ENCODE measurements at regions not wholly inside any gene's neighbourhood (a gene's known extent, or its start where the extent isn't known, plus 50 kb on each side); places are given as distances from the start of the nearest gene placed in this dataset.

GRCh38 chr6:141259807-141260206 lies 872.9 kb upstream of the GJE1 start:
- H3K4me1 Mint-ChIP-seq = peaks cover 5% of the 10 kb centered on the region
- no peak overlapping the region for H3K4me3 Mint-ChIP-seq
- no peak for DNase-seq
- no peaks in the 10 kb centered on the region for H3K9me3 Mint-ChIP-seq
- H3K36me3 Mint-ChIP-seq = no peaks in the 10 kb centered on the region
- no peaks in the 10 kb centered on the region for H3K27me3 Mint-ChIP-seq
- no peak overlapping the region for H3K27ac Mint-ChIP-seq

GRCh38 chr6:141259091-141259490 lies 873.6 kb upstream of the GJE1 start:
- DNase-seq = no peak
- Mint-ChIP-seq H3K36me3 (no peaks in the 10 kb centered on the region), H3K9me3 (no peaks in the 10 kb centered on the region), H3K4me1 (peaks cover 5% of the 10 kb centered on the region), H3K27me3 (no peaks in the 10 kb centered on the region), H3K27ac (no peak overlapping the region), H3K4me3 (no peak overlapping the region)

- H3K27ac Mint-ChIP-seq = no peak overlapping the region
- H3K4me3 Mint-ChIP-seq = no peak overlapping the region
- H3K9me3 Mint-ChIP-seq = no peaks in the 10 kb centered on the region
- H3K27me3 Mint-ChIP-seq = no peaks in the 10 kb centered on the region
- DNase-seq = no peak
- H3K36me3 Mint-ChIP-seq = no peaks in the 10 kb centered on the region
- peaks cover 5% of the 10 kb centered on the region for H3K4me1 Mint-ChIP-seq
These were observed 874.2 kb upstream of the GJE1 start for GRCh38 chr6:141258516-141258915.

- H3K36me3 Mint-ChIP-seq = no peaks in the 10 kb centered on the region
- no peaks in the 10 kb centered on the region for H3K9me3 Mint-ChIP-seq
- H3K27ac Mint-ChIP-seq = no peak overlapping the region
- peaks cover 7% of the 10 kb centered on the region for H3K4me1 Mint-ChIP-seq
- no peak overlapping the region for H3K4me3 Mint-ChIP-seq
- no peak for DNase-seq
- no peaks in the 10 kb centered on the region for H3K27me3 Mint-ChIP-seq
These were observed 878.4 kb upstream of the GJE1 start for GRCh38 chr6:141254336-141254735.

GRCh38 chr6:141252828-141253608 lies 879.7 kb upstream of the GJE1 start:
- no peaks in the 10 kb centered on the region for H3K9me3 Mint-ChIP-seq

GRCh38 chr6:141251286-141251685 lies 881.4 kb upstream of the GJE1 start:
- no peaks in the 10 kb centered on the region for H3K9me3 Mint-ChIP-seq
- no peak overlapping the region for H3K27ac Mint-ChIP-seq
- H3K27me3 Mint-ChIP-seq = no peaks in the 10 kb centered on the region
- no peaks in the 10 kb centered on the region for H3K36me3 Mint-ChIP-seq
- no peak overlapping the region for H3K4me3 Mint-ChIP-seq
- H3K4me1 Mint-ChIP-seq = peaks cover 3% of the 10 kb centered on the region
- DNase-seq = no peak

More at GRCh38 chr6:141252828-141253608, 879.7 kb upstream of the GJE1 start:
- DNase-seq = no peak
- H3K36me3 Mint-ChIP-seq = no peaks in the 10 kb centered on the region
- no peak overlapping the region for H3K4me3 Mint-ChIP-seq
- no peaks in the 10 kb centered on the region for H3K27me3 Mint-ChIP-seq
- peaks cover 7% of the 10 kb centered on the region for H3K4me1 Mint-ChIP-seq
- H3K27ac Mint-ChIP-seq = no peak overlapping the region

GRCh38 chr6:141248021-141248799 lies 884.5 kb upstream of the GJE1 start:
- no peak for DNase-seq
- Mint-ChIP-seq H3K27me3 (no peaks in the 10 kb centered on the region), H3K4me1 (peaks cover under 1% of the 10 kb centered on the region), H3K4me3 (no peak overlapping the region), H3K9me3 (no peaks in the 10 kb centered on the region), H3K36me3 (no peaks in the 10 kb centered on the region), H3K27ac (no peak overlapping the region)

GRCh38 chr6:141244366-141244765 lies 888.4 kb upstream of the GJE1 start:
- H3K36me3 Mint-ChIP-seq = no peaks in the 10 kb centered on the region
- no peak overlapping the region for H3K4me3 Mint-ChIP-seq
- no peaks in the 10 kb centered on the region for H3K27me3 Mint-ChIP-seq
- no peak for DNase-seq
- H3K4me1 Mint-ChIP-seq = no peaks in the 10 kb centered on the region
- no peaks in the 10 kb centered on the region for H3K9me3 Mint-ChIP-seq
- no peak overlapping the region for H3K27ac Mint-ChIP-seq

- H3K27me3 Mint-ChIP-seq = no peaks in the 10 kb centered on the region
- no peak overlapping the region for H3K27ac Mint-ChIP-seq
- H3K4me3 Mint-ChIP-seq = no peak overlapping the region
- H3K9me3 Mint-ChIP-seq = no peaks in the 10 kb centered on the region
- H3K36me3 Mint-ChIP-seq = no peaks in the 10 kb centered on the region
- no peaks in the 10 kb centered on the region for H3K4me1 Mint-ChIP-seq
- DNase-seq = no peak
These were observed 889.8 kb upstream of the GJE1 start for GRCh38 chr6:141242957-141243356.

GRCh38 chr6:141229296-141229695 lies 903.4 kb upstream of the GJE1 start:
- Mint-ChIP-seq H3K36me3 (no peaks in the 10 kb centered on the region), H3K4me3 (no peak overlapping the region), H3K27ac (no peak overlapping the region), H3K4me1 (no peaks in the 10 kb centered on the region), H3K27me3 (no peaks in the 10 kb centered on the region), H3K9me3 (peaks cover 6% of the 10 kb centered on the region)
- no peak for DNase-seq

GRCh38 chr6:141218583-141218982 lies 914.1 kb upstream of the GJE1 start:
- no peaks in the 10 kb centered on the region for H3K4me1 Mint-ChIP-seq
- H3K9me3 Mint-ChIP-seq = peaks cover 15% of the 10 kb centered on the region
- DNase-seq = no peak
- no peak overlapping the region for H3K4me3 Mint-ChIP-seq
- no peaks in the 10 kb centered on the region for H3K27me3 Mint-ChIP-seq
- H3K27ac Mint-ChIP-seq = no peak overlapping the region
- peaks cover 2% of the 10 kb centered on the region for H3K36me3 Mint-ChIP-seq

- Mint-ChIP-seq H3K9me3 (peaks cover 15% of the 10 kb centered on the region), H3K4me1 (no peaks in the 10 kb centered on the region), H3K27me3 (no peaks in the 10 kb centered on the region), H3K36me3 (peaks cover 2% of the 10 kb centered on the region), H3K27ac (no peak overlapping the region), H3K4me3 (no peak overlapping the region)
- no peak for DNase-seq
These were observed 916.0 kb upstream of the GJE1 start for GRCh38 chr6:141216726-141217125.

- Mint-ChIP-seq H3K36me3 (no peaks in the 10 kb centered on the region), H3K27ac (no peak overlapping the region), H3K27me3 (no peaks in the 10 kb centered on the region), H3K4me3 (no peak overlapping the region), H3K9me3 (peaks cover under 1% of the 10 kb centered on the region), H3K4me1 (no peaks in the 10 kb centered on the region)
- no peak for DNase-seq
These were observed 920.4 kb upstream of the GJE1 start for GRCh38 chr6:141212296-141212695.

- H3K9me3 Mint-ChIP-seq = no peaks in the 10 kb centered on the region
- H3K27me3 Mint-ChIP-seq = no peaks in the 10 kb centered on the region
- no peaks in the 10 kb centered on the region for H3K36me3 Mint-ChIP-seq
- no peak overlapping the region for H3K4me3 Mint-ChIP-seq
- no peak for DNase-seq
- H3K27ac Mint-ChIP-seq = no peak overlapping the region
- H3K4me1 Mint-ChIP-seq = no peaks in the 10 kb centered on the region
These were observed 920.9 kb upstream of the GJE1 start for GRCh38 chr6:141211845-141212244.

GRCh38 chr6:141210901-141211300 lies 921.8 kb upstream of the GJE1 start:
- no peaks in the 10 kb centered on the region for H3K9me3 Mint-ChIP-seq
- DNase-seq = no peak
- no peak overlapping the region for H3K27ac Mint-ChIP-seq
- no peaks in the 10 kb centered on the region for H3K4me1 Mint-ChIP-seq
- no peak overlapping the region for H3K4me3 Mint-ChIP-seq
- H3K27me3 Mint-ChIP-seq = no peaks in the 10 kb centered on the region
- H3K36me3 Mint-ChIP-seq = no peaks in the 10 kb centered on the region

- Mint-ChIP-seq H3K9me3 (no peaks in the 10 kb centered on the region), H3K27me3 (no peaks in the 10 kb centered on the region), H3K4me3 (no peak overlapping the region), H3K36me3 (no peaks in the 10 kb centered on the region), H3K27ac (no peak overlapping the region), H3K4me1 (no peaks in the 10 kb centered on the region)
- DNase-seq = no peak
These were observed 922.8 kb upstream of the GJE1 start for GRCh38 chr6:141209890-141210289.
